Left renal pelvis (tissue), 4 donors: ENCODE measurements at regions not wholly inside any gene's neighbourhood (a gene's known extent, or its start where the extent isn't known, plus 50 kb on each side); places are given as distances from the start of the nearest gene placed in this dataset.

Source experiments
- DNase-seq, 4 donors: peaks; one replicate each; pipeline ENCODE4 v3.0.0-alpha.2; 2013; ENCODE audit warnings: low read depth in 4 of 4, low spot score in 3 of 4

GRCh38 chr5:74277418-74277817, 363.1 kb downstream of the ENC1 start:
- DNase-seq: no peak

GRCh38 chr5:74275171-74275992, 365.1 kb downstream of the ENC1 start:
- no peak for DNase-seq

GRCh38 chr5:74274326-74274725, 366.2 kb downstream of the ENC1 start:
- no peak for DNase-seq

- DNase-seq: no peak
These were observed 367.6 kb downstream of the ENC1 start for GRCh38 chr5:74272831-74273451.

GRCh38 chr5:74272024-74272775, 368.3 kb downstream of the ENC1 start:
- no peak for DNase-seq

GRCh38 chr5:74268297-74268696, 372.2 kb downstream of the ENC1 start:
- DNase-seq: no peak

GRCh38 chr5:74266836-74267235, 373.7 kb downstream of the ENC1 start:
- DNase-seq: no peak

- DNase-seq: no peak
These were observed 374.4 kb downstream of the ENC1 start for GRCh38 chr5:74266132-74266531.

- no peak for DNase-seq
These were observed 377.9 kb downstream of the ENC1 start for GRCh38 chr5:74262544-74263207.

GRCh38 chr5:74261866-74262265, 378.7 kb downstream of the ENC1 start:
- DNase-seq: no peak

- DNase-seq: no peak
These were observed 379.1 kb downstream of the ENC1 start for GRCh38 chr5:74261421-74261820.

- no peak for DNase-seq
These were observed 381.0 kb downstream of the ENC1 start for GRCh38 chr5:74259572-74259971.

- no peak for DNase-seq
These were observed 382.2 kb downstream of the ENC1 start for GRCh38 chr5:74258314-74258665.

- peak in 3 of 4 donors; percentile 72 to 89 (median 77) for DNase-seq
These were observed 382.7 kb downstream of the ENC1 start for GRCh38 chr5:74257645-74258313.

GRCh38 chr5:74257060-74257527, 383.4 kb downstream of the ENC1 start:
- no peak for DNase-seq

- no peak for DNase-seq
These were observed 384.7 kb downstream of the ENC1 start for GRCh38 chr5:74255692-74256392.

GRCh38 chr5:74254257-74254656, 386.3 kb downstream of the ENC1 start:
- no peak for DNase-seq

GRCh38 chr5:74252044-74252443, 388.5 kb downstream of the ENC1 start:
- no peak for DNase-seq

- DNase-seq: peak; percentile 80 to 91 (median 86)
These were observed 389.1 kb downstream of the ENC1 start for GRCh38 chr5:74251141-74252035.
